ENCODE measurements at regions not wholly inside any gene's neighbourhood (a gene's known extent, or its start where the extent isn't known, plus 50 kb on each side); places are given as distances from the start of the nearest gene placed in this dataset.

DNA sequence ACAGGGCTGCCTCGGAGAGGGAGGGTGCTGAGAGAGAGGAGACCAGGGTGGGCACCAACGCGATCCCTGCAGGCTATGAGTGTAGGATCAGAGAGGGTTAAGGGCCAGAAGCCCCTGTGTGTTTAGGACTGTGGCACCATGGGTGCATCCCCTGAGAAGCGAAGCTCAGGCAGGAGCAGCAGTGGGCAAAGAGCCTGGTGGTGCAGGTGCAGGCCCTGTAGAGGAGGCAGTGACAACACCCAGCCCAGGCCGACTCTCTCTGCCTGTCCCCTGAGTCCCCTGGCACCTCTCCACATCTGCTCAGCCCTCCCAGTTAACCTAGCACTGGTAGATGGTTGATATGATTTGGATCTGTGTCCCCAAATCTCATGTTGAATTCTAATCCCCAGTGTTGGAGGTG lies 139.8 kb downstream of the RNF152 start:
- H3K9me3 ChIP-seq (ENCODE audit: insufficient read depth, low read depth, low read length), result no peaks in the 10 kb centered on the region
- DNase-seq, result no peak

DNA sequence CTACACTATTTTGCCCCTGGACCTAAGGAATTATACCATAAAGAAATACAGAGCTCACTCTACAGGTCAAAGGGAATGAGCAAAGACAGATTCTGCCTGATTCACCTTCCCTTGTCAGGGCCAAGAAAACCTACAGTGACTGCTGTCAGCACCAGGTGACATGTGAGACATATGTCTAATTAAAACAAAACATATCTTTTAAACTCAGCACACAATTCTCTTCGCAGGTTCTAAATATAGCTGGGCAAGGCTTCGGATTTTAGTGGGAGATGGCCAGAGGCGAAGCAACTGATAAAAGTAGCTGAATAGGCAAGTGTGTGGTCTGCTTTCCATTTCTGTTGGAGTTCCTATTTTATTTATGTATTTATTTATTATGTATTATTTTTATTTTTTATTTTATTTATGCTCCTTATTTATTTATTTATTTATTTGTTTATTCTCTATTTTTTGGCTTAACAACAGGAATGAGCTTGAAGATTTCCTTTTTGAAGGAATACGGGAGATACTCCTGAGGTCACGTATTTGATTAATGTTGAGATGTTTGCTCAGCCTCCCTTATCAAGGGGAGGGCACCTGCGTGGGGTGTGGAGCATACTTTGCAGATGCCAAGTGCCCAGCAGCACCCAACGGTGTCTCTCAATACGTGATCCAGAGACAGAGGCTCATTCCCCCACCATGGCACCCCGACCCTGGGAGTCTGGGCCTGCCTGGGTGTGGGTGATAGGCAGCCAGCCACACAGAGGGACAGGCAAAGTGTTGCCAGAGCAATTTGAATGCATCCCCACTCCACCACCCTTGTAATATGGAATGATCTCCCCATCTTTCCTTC lies 141.8 kb downstream of the RNF152 start:
- H3K4me1 ChIP-seq (ENCODE audit: control insufficient read depth in 1 of 2, insufficient read depth in 2 of 2, low read length in 2 of 2), result no peaks in the 10 kb centered on the region
- no peak overlapping the region for H4K12ac ChIP-seq (ENCODE audit: low read depth, low read length)
- no peak overlapping the region for H3K4ac ChIP-seq (ENCODE audit: low read depth, low read length)
- H3K4me3 ChIP-seq (ENCODE audit: low read depth, low read length), result no peak overlapping the region
- H3K9me3 ChIP-seq (ENCODE audit: insufficient read depth, low read depth, low read length), result no peaks in the 10 kb centered on the region
- H2BK12ac ChIP-seq (ENCODE audit: low read length), result no peak overlapping the region
- H2BK120ac ChIP-seq (ENCODE audit: insufficient read depth, low read length, poor library complexity), result no peak overlapping the region
- H3K36me3 ChIP-seq (ENCODE audit: control insufficient read depth in 1 of 2, insufficient read depth in 2 of 2, low read length in 2 of 2), result no peaks in the 10 kb centered on the region
- no peaks in the 10 kb centered on the region for H3K79me2 ChIP-seq (ENCODE audit: control insufficient read depth, insufficient read depth, low read length, poor library complexity)
- H3K79me1 ChIP-seq (ENCODE audit: low read length), result no peaks in the 10 kb centered on the region
- no peak overlapping the region for H3K18ac ChIP-seq (ENCODE audit: low read length)
- no peak overlapping the region for H2AK5ac ChIP-seq (ENCODE audit: low read length)
- no peak overlapping the region for H3K9ac ChIP-seq (ENCODE audit: low read length)
- H3K14ac ChIP-seq (ENCODE audit: low read length), result no peak overlapping the region
- H4K91ac ChIP-seq (ENCODE audit: low read depth, low read length), result no peak overlapping the region
- H2BK5ac ChIP-seq (ENCODE audit: low read depth, low read length, poor library complexity), result no peak overlapping the region
- H2AFZ ChIP-seq (ENCODE audit: insufficient read depth, low read length, poor library complexity), result no peak overlapping the region
- WGBS (ENCODE audit: extremely low coverage, insufficient coverage, insufficient read length), result no CpG with 5 or more reads among the region's 9 CpGs
- H3K27me3 ChIP-seq (ENCODE audit: insufficient read depth, low read length), result no peaks in the 10 kb centered on the region
- no peak overlapping the region for H3K27ac ChIP-seq (ENCODE audit: low read depth, low read length)
- no peak overlapping the region for H3K4me2 ChIP-seq (ENCODE audit: low read length)
- DNase-seq, result no peak
- H4K8ac ChIP-seq (ENCODE audit: low read depth, low read length), result no peak overlapping the region
- H3K23ac ChIP-seq (ENCODE audit: low read length), result no peak overlapping the region

More for the DNA sequence above, 139.8 kb downstream of the RNF152 start:
- Histone ChIP-seq H3K9ac (ENCODE audit: low read length) (no peak overlapping the region), H3K36me3 (ENCODE audit: control insufficient read depth in 1 of 2, insufficient read depth in 2 of 2, low read length in 2 of 2) (no peaks in the 10 kb centered on the region), H4K12ac (ENCODE audit: low read depth, low read length) (no peak overlapping the region), H3K14ac (ENCODE audit: low read length) (no peak overlapping the region), H4K91ac (ENCODE audit: low read depth, low read length) (no peak overlapping the region), H3K79me1 (ENCODE audit: low read length) (no peaks in the 10 kb centered on the region), H3K23ac (ENCODE audit: low read length) (no peak overlapping the region), H2BK120ac (ENCODE audit: insufficient read depth, low read length, poor library complexity) (no peak overlapping the region), H3K27ac (ENCODE audit: low read depth, low read length) (no peak overlapping the region), H2BK5ac (ENCODE audit: low read depth, low read length, poor library complexity) (no peak overlapping the region), H2BK12ac (ENCODE audit: low read length) (no peak overlapping the region), H3K4me2 (ENCODE audit: low read length) (no peak overlapping the region), H3K4me3 (ENCODE audit: low read depth, low read length) (no peak overlapping the region), H3K18ac (ENCODE audit: low read length) (no peak overlapping the region), H3K79me2 (ENCODE audit: control insufficient read depth, insufficient read depth, low read length, poor library complexity) (no peaks in the 10 kb centered on the region), H2AK5ac (ENCODE audit: low read length) (no peak overlapping the region), H3K4ac (ENCODE audit: low read depth, low read length) (no peak overlapping the region), H3K4me1 (ENCODE audit: control insufficient read depth in 1 of 2, insufficient read depth in 2 of 2, low read length in 2 of 2) (no peaks in the 10 kb centered on the region), H4K8ac (ENCODE audit: low read depth, low read length) (no peak overlapping the region), H2AFZ (ENCODE audit: insufficient read depth, low read length, poor library complexity) (no peak overlapping the region), H3K27me3 (ENCODE audit: insufficient read depth, low read length) (no peaks in the 10 kb centered on the region)
- no CpG with 5 or more reads among the region's 5 CpGs for WGBS (ENCODE audit: extremely low coverage, insufficient coverage, insufficient read length)

DNA sequence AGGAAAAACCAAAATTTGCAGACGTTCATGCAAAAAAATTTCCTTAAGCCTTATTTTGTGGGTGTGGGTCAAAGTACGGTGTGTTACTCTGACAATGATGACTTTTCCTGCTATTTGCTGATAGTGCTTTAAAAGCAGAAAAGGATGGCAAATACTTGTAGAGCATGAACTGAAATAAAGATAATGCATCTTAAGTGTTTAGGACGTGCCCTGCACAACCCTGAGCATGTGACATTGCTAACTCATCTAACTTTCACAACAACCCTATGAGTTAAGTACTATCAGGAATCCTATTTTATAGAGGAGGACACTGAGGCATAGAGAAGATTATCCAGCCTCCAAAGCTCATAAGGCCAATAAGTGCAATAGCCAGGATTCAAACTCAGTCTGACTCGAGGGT lies 143.3 kb downstream of the RNF152 start:
- no peaks in the 10 kb centered on the region for H3K79me1 ChIP-seq (ENCODE audit: low read length)
- no peak overlapping the region for H2AFZ ChIP-seq (ENCODE audit: insufficient read depth, low read length, poor library complexity)
- H2BK120ac ChIP-seq (ENCODE audit: insufficient read depth, low read length, poor library complexity), result no peak overlapping the region
- H2BK12ac ChIP-seq (ENCODE audit: low read length), result no peak overlapping the region
- no peak overlapping the region for H3K27ac ChIP-seq (ENCODE audit: low read depth, low read length)
- DNase-seq, result no peak
- no peak overlapping the region for H4K12ac ChIP-seq (ENCODE audit: low read depth, low read length)
- H3K18ac ChIP-seq (ENCODE audit: low read length), result no peak overlapping the region
- H3K23ac ChIP-seq (ENCODE audit: low read length), result no peak overlapping the region
- H2AK5ac ChIP-seq (ENCODE audit: low read length), result no peak overlapping the region
- H3K36me3 ChIP-seq (ENCODE audit: control insufficient read depth in 1 of 2, insufficient read depth in 2 of 2, low read length in 2 of 2), result no peaks in the 10 kb centered on the region
- H3K79me2 ChIP-seq (ENCODE audit: control insufficient read depth, insufficient read depth, low read length, poor library complexity), result no peaks in the 10 kb centered on the region
- H3K4me1 ChIP-seq (ENCODE audit: control insufficient read depth in 1 of 2, insufficient read depth in 2 of 2, low read length in 2 of 2), result no peaks in the 10 kb centered on the region
- H3K4ac ChIP-seq (ENCODE audit: low read depth, low read length), result no peak overlapping the region
- no CpG with 5 or more reads among the region's 4 CpGs for WGBS (ENCODE audit: extremely low coverage, insufficient coverage, insufficient read length)
- H3K14ac ChIP-seq (ENCODE audit: low read length), result no peak overlapping the region
- no peaks in the 10 kb centered on the region for H3K27me3 ChIP-seq (ENCODE audit: insufficient read depth, low read length)
- H3K9me3 ChIP-seq (ENCODE audit: insufficient read depth, low read depth, low read length), result no peaks in the 10 kb centered on the region
- no peak overlapping the region for H4K91ac ChIP-seq (ENCODE audit: low read depth, low read length)
- H3K4me2 ChIP-seq (ENCODE audit: low read length), result no peak overlapping the region
- no peak overlapping the region for H3K9ac ChIP-seq (ENCODE audit: low read length)
- no peak overlapping the region for H2BK5ac ChIP-seq (ENCODE audit: low read depth, low read length, poor library complexity)
- no peak overlapping the region for H3K4me3 ChIP-seq (ENCODE audit: low read depth, low read length)
- no peak overlapping the region for H4K8ac ChIP-seq (ENCODE audit: low read depth, low read length)

DNA sequence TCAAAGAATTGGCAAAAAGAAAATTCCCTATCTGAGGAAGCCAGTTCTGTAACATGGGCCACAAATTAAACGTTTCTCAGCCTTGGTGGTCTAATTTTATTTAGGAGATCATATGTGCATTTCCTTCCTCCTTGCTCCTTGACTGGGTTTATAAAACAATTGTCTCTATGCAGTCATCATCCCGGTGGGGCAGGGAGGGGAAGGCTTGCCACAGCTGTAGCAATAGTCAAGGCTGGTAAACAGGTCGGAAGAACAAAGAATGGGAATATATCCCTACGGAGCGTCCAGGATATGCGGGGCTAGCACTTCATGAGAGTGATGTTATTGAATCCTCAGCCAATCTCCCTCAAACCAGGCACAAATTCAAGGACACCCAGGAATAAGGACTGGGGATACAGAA lies 143.8 kb downstream of the RNF152 start:
- H3K23ac ChIP-seq (ENCODE audit: low read length), result no peak overlapping the region
- no peak overlapping the region for H4K8ac ChIP-seq (ENCODE audit: low read depth, low read length)
- no peak overlapping the region for H3K18ac ChIP-seq (ENCODE audit: low read length)
- WGBS (ENCODE audit: extremely low coverage, insufficient coverage, insufficient read length), result no CpG with 5 or more reads among the region's 6 CpGs
- H4K91ac ChIP-seq (ENCODE audit: low read depth, low read length), result no peak overlapping the region
- no peak overlapping the region for H3K4me2 ChIP-seq (ENCODE audit: low read length)
- H3K36me3 ChIP-seq (ENCODE audit: control insufficient read depth in 1 of 2, insufficient read depth in 2 of 2, low read length in 2 of 2), result no peaks in the 10 kb centered on the region
- H3K9ac ChIP-seq (ENCODE audit: low read length), result no peak overlapping the region
- no peak for DNase-seq
- no peaks in the 10 kb centered on the region for H3K79me2 ChIP-seq (ENCODE audit: control insufficient read depth, insufficient read depth, low read length, poor library complexity)
- no peak overlapping the region for H3K27ac ChIP-seq (ENCODE audit: low read depth, low read length)
- no peaks in the 10 kb centered on the region for H3K4me1 ChIP-seq (ENCODE audit: control insufficient read depth in 1 of 2, insufficient read depth in 2 of 2, low read length in 2 of 2)
- H3K4me3 ChIP-seq (ENCODE audit: low read depth, low read length), result no peak overlapping the region
- no peaks in the 10 kb centered on the region for H3K79me1 ChIP-seq (ENCODE audit: low read length)
- H2BK12ac ChIP-seq (ENCODE audit: low read length), result no peak overlapping the region
- H2AK5ac ChIP-seq (ENCODE audit: low read length), result no peak overlapping the region
- H2BK5ac ChIP-seq (ENCODE audit: low read depth, low read length, poor library complexity), result no peak overlapping the region
- no peak overlapping the region for H2BK120ac ChIP-seq (ENCODE audit: insufficient read depth, low read length, poor library complexity)
- no peak overlapping the region for H3K4ac ChIP-seq (ENCODE audit: low read depth, low read length)
- no peaks in the 10 kb centered on the region for H3K9me3 ChIP-seq (ENCODE audit: insufficient read depth, low read depth, low read length)
- no peak overlapping the region for H3K14ac ChIP-seq (ENCODE audit: low read length)
- H3K27me3 ChIP-seq (ENCODE audit: insufficient read depth, low read length), result no peaks in the 10 kb centered on the region
- no peak overlapping the region for H2AFZ ChIP-seq (ENCODE audit: insufficient read depth, low read length, poor library complexity)
- no peak overlapping the region for H4K12ac ChIP-seq (ENCODE audit: low read depth, low read length)
